Spleen (tissue), 11 donors: ENCODE measurements at regions not wholly inside any gene's neighbourhood (a gene's known extent, or its start where the extent isn't known, plus 50 kb on each side); places are given as distances from the start of the nearest gene placed in this dataset.

ENCODE experiments used
- DNase-seq: peaks from one replicate; pipeline ENCODE4 v3.0.0-alpha.2; 2020
- H3K27ac ChIP-seq, 8 donors: fragments of 200-600 bp; sonication (generic) in 7 of 8; 1 replicate in 4 of 8; 2 replicates in 4 of 8; pipeline versions ENCODE4 v1.5.0 to v1.8.0; 2016 to 2021; ENCODE audit warnings: inconsistent platforms in 4 of 8, mild to moderate bottlenecking in 4 of 8, moderate library complexity in 1 of 8
- H3K27me3 ChIP-seq, 7 donors: fragments of 200-600 bp; sonication (generic) in 6 of 7; replicated peaks in 1 of 7; 1 replicate in 4 of 7; 2 replicates in 3 of 7; pipeline versions ENCODE4 v1.5.0 to v1.8.0; 2016 to 2021; ENCODE audit warnings: inconsistent platforms in 3 of 7, mild to moderate bottlenecking in 1 of 7
- H3K36me3 ChIP-seq, 6 donors: fragments of 200-600 bp; sonication (generic) in 5 of 6; 1 replicate in 4 of 6; 2 replicates in 2 of 6; pipeline versions ENCODE4 v1.5.0 to v1.8.0; 2016 to 2021; ENCODE audit warnings: inconsistent platforms in 2 of 6
- H3K4me1 ChIP-seq, 6 donors: fragments of 200-600 bp; sonication (generic) in 5 of 6; 1 replicate in 3 of 6; 2 replicates in 3 of 6; pipeline versions ENCODE4 v1.5.0 to v1.8.0; 2016 to 2021; ENCODE audit warnings: inconsistent platforms in 3 of 6
- H3K4me3 ChIP-seq, 8 donors: fragments of 200-600 bp; sonication (generic) in 7 of 8; 1 replicate in 4 of 8; 2 replicates in 4 of 8; pipeline versions ENCODE4 v1.5.0 to v1.8.0; 2016 to 2021; ENCODE audit warnings: inconsistent platforms in 4 of 8, mild to moderate bottlenecking in 4 of 8, moderate library complexity in 2 of 8
- H3K9me3 ChIP-seq, 8 donors: fragments of 200-600 bp; sonication (generic) in 7 of 8; 1 replicate in 4 of 8; 2 replicates in 4 of 8; pipeline versions ENCODE4 v1.5.0 to v1.8.0; 2016 to 2021; ENCODE audit warnings: inconsistent platforms in 4 of 8
- CTCF ChIP-seq, 11 experiments: fragments of 200-600 bp in 7 of 11; fragments of 450-650 bp in 4 of 11; sonication (generic) in 4 of 11; IDR thresholded peaks in 8 of 11; conservative IDR thresholded peaks in 3 of 11; 1 replicate in 7 of 11; 2 replicates in 4 of 11; pipeline versions ENCODE4 v1.4.0 to v1.8.0; 2016 to 2021; ENCODE audit warnings: antibody characterized with exemption in 11 of 11, inconsistent platforms in 4 of 11, mild to moderate bottlenecking in 1 of 11
- POLR2A ChIP-seq, 3 donors: fragments of 450-650 bp; IDR thresholded peaks; one replicate each; pipeline ENCODE4 v1.5.1; 2017; ENCODE audit warnings: antibody characterized with exemption in 3 of 3, mild to moderate bottlenecking in 1 of 3
- POLR2AphosphoS5 ChIP-seq, 3 donors: sonication (generic); formaldehyde crosslinking; IDR thresholded peaks; one replicate each; pipeline ENCODE4 v1.5.1; 2017; ENCODE audit warnings: antibody characterized with exemption in 3 of 3
- WGBS, 5 donors: extraction: QIAGEN DNeasy Blood & Tissue Kit in 3 of 5; methylation state at CpG; one replicate each; pipeline versions ENCODE4 v1.1.5 to v1.1.7; 2013 to 2018; 5-methylcytosine and 5-hydroxymethylcytosine counted together
- intact Hi-C: fragments of 100-400 bp; cut with DNase I; formaldehyde crosslinking; loops from one replicate; pipeline ENCODE4 v1.15.0; 2023; ENCODE audit warnings: low total_unique reads
- donor health status: healthy with polysubstance abuse.
- donor health status: DM: no; HTN: no; CAD: no; lungs with moderate emphysema.
- donor health status: DM: no; HTN: no; CAD: no.
- donor health status: Bipolar disorder and iron deficiency.
- donor health status: healthy.
- donor health status: DM: no; HTN: no; CAD: no.
- donor health status: DM: yes; HTN: yes; CAD: no.

GRCh38 chr4:26204911-26205370 lies 115.9 kb upstream of the RBPJ start:
- no peak for DNase-seq
- H3K4me1 ChIP-seq: peaks cover 0 to 31% (median 0%) of the 10 kb centered on the region in 6 donors
- 66 to 86% (median 74%) methylated on average over 6 to 7 of the region's 7 CpGs for WGBS, 5 donors
- no peak overlapping the region for H3K4me3 ChIP-seq
- intact Hi-C loops: no loop called here
- no peaks in the 10 kb centered on the region for H3K9me3 ChIP-seq
- no peak for TF ChIP-seq POLR2A (IDR thresholded peaks at IDR 0.05)
- TF ChIP-seq CTCF (IDR thresholded peaks at IDR 0.05 in 8 of 11, conservative IDR thresholded peaks at IDR 0.05 in 3 of 11): no peak
- no peak for TF ChIP-seq POLR2AphosphoS5 (IDR thresholded peaks at IDR 0.05)
- H3K27me3 ChIP-seq: peaks cover 0 to 20% (median 0%) of the 10 kb centered on the region in 7 donors
- H3K27ac ChIP-seq: no peak overlapping the region
- no peaks in the 10 kb centered on the region for H3K36me3 ChIP-seq

GRCh38 chr4:26206339-26206738 lies 114.5 kb upstream of the RBPJ start:
- intact Hi-C loops: no loop called here

GRCh38 chr4:26206999-26207398 lies 113.8 kb upstream of the RBPJ start:
- 44 to 70% (median 52%) methylated on average over 3 of the region's 3 CpGs for WGBS, 5 donors
- intact Hi-C loops: no loop called here
- no peaks in the 10 kb centered on the region for H3K36me3 ChIP-seq
- H3K4me3 ChIP-seq: no peak overlapping the region
- H3K27me3 ChIP-seq: peaks cover 0 to 26% (median 0%) of the 10 kb centered on the region in 7 donors
- H3K4me1 ChIP-seq: peaks cover 0 to 16% (median 0%) of the 10 kb centered on the region in 6 donors
- no peak overlapping the region for H3K27ac ChIP-seq
- no peak for DNase-seq
- TF ChIP-seq POLR2AphosphoS5 (IDR thresholded peaks at IDR 0.05) (no peak), POLR2A (IDR thresholded peaks at IDR 0.05) (no peak), CTCF (IDR thresholded peaks at IDR 0.05 in 8 of 11, conservative IDR thresholded peaks at IDR 0.05 in 3 of 11) (no peak)
- no peaks in the 10 kb centered on the region for H3K9me3 ChIP-seq

More at GRCh38 chr4:26206339-26206738, 114.5 kb upstream of the RBPJ start:
- no peaks in the 10 kb centered on the region for H3K36me3 ChIP-seq
- TF ChIP-seq POLR2A (IDR thresholded peaks at IDR 0.05): no peak
- no peak for TF ChIP-seq POLR2AphosphoS5 (IDR thresholded peaks at IDR 0.05)
- TF ChIP-seq CTCF (IDR thresholded peaks at IDR 0.05 in 8 of 11, conservative IDR thresholded peaks at IDR 0.05 in 3 of 11): no peak
- H3K4me3 ChIP-seq: no peak overlapping the region
- H3K9me3 ChIP-seq: no peaks in the 10 kb centered on the region
- 56 to 68% (median 60%) methylated on average over 2 of the region's 2 CpGs for WGBS, 5 donors
- peaks cover 0 to 20% (median 0%) of the 10 kb centered on the region in 7 donors for H3K27me3 ChIP-seq
- H3K27ac ChIP-seq: no peak overlapping the region
- H3K4me1 ChIP-seq: peaks cover 0 to 22% (median 0%) of the 10 kb centered on the region in 6 donors
- no peak for DNase-seq

- intact Hi-C loops: no loop called here
- WGBS, 5 donors: 76 to 93% (median 78%) methylated on average over 3 of the region's 3 CpGs
- Histone ChIP-seq H3K27ac (no peak overlapping the region), H3K27me3 (peaks cover 0 to 30% (median 0%) of the 10 kb centered on the region in 7 donors), H3K4me3 (no peak overlapping the region), H3K9me3 (no peaks in the 10 kb centered on the region), H3K4me1 (peaks cover 0 to 14% (median 0%) of the 10 kb centered on the region in 6 donors), H3K36me3 (no peaks in the 10 kb centered on the region)
- TF ChIP-seq POLR2A (IDR thresholded peaks at IDR 0.05) (no peak), CTCF (IDR thresholded peaks at IDR 0.05 in 8 of 11, conservative IDR thresholded peaks at IDR 0.05 in 3 of 11) (no peak), POLR2AphosphoS5 (IDR thresholded peaks at IDR 0.05) (no peak)
- DNase-seq: no peak
Measured at GRCh38 chr4:26207631-26208030, 113.2 kb upstream of the RBPJ start.
